Epithelial cell of proximal tubule (primary cell): ENCODE measurements at regions not wholly inside any gene's neighbourhood (a gene's known extent, or its start where the extent isn't known, plus 50 kb on each side); places are given as distances from the start of the nearest gene placed in this dataset.

ENCODE experiments used
- DNase-seq: peaks from one replicate; pipeline ENCODE4 v3.0.0-alpha.2; 2011; ENCODE audit warnings: low read depth
- H3K4me3 ChIP-seq: 2 replicates; pipeline ENCODE4 v1.5.1; 2011; ENCODE audit warnings: low read depth, mild to moderate bottlenecking, low read length
- CTCF ChIP-seq: conservative IDR thresholded peaks from 2 replicates; pipeline ENCODE4 v1.5.1; 2012; ENCODE audit warnings: low read depth, mild to moderate bottlenecking, low read length

- DNase-seq: no peak
- no peak for TF ChIP-seq CTCF
- no peak overlapping the region for H3K4me3 ChIP-seq
Observed at GRCh38 chr16:20216591-20217217, 110.6 kb downstream of the GP2 start.

GRCh38 chr16:20214401-20214800, 112.9 kb downstream of the GP2 start:
- no peak for TF ChIP-seq CTCF
- DNase-seq: no peak

GRCh38 chr16:20203272-20203671, 124.0 kb downstream of the GP2 start:
- no peak for TF ChIP-seq CTCF
- DNase-seq: no peak
- no peak overlapping the region for H3K4me3 ChIP-seq

More at GRCh38 chr16:20214401-20214800, 112.9 kb downstream of the GP2 start:
- no peak overlapping the region for H3K4me3 ChIP-seq

- no peak for DNase-seq
- no peak overlapping the region for H3K4me3 ChIP-seq
Observed at GRCh38 chr16:20202747-20203146, 124.6 kb downstream of the GP2 start.

GRCh38 chr16:20192801-20193200, 119.1 kb upstream of the GPR139 start:
- no peak for DNase-seq
- no peak for TF ChIP-seq CTCF
- no peak overlapping the region for H3K4me3 ChIP-seq

More at GRCh38 chr16:20202747-20203146, 124.6 kb downstream of the GP2 start:
- no peak for TF ChIP-seq CTCF

GRCh38 chr16:20191566-20191965, 117.9 kb upstream of the GPR139 start:
- no peak for TF ChIP-seq CTCF
- DNase-seq: no peak
- H3K4me3 ChIP-seq: no peak overlapping the region

GRCh38 chr16:20181949-20182348, 108.3 kb upstream of the GPR139 start:
- DNase-seq: no peak
- no peak for TF ChIP-seq CTCF
- no peak overlapping the region for H3K4me3 ChIP-seq
